Astrocyte (in vitro differentiated cells and primary cell): ENCODE measurements at regions not wholly inside any gene's neighbourhood (a gene's known extent, or its start where the extent isn't known, plus 50 kb on each side); places are given as distances from the start of the nearest gene placed in this dataset.

ENCODE experiments used
- DNase-seq: peaks from one replicate; pipeline ENCODE4 v3.0.0-alpha.2; 2010; ENCODE audit warnings: low read depth
- FAIRE-seq: peaks from 2 replicates; lab custom pipeline; 2011; peaks lifted over from hg19 to GRCh38; lab: Jason Lieb, UNC
- H2AFZ ChIP-seq: 2 replicates; pipeline ENCODE4 v1.6.0; 2012; ENCODE audit warnings: low read depth, low read length, inconsistent platforms
- H3K27ac ChIP-seq: 2 replicates; pipeline ENCODE4 v1.5.1; 2011; ENCODE audit warnings: low read depth, low read length, inconsistent platforms
- H3K27me3 ChIP-seq: 2 replicates; pipeline ENCODE4 v1.6.0; 2011; ENCODE audit warnings: low read length, inconsistent platforms; ENCODE audit not compliant: insufficient read depth
- H3K36me3 ChIP-seq: 2 replicates; pipeline ENCODE4 v1.5.1; 2011; ENCODE audit warnings: low read length, inconsistent platforms; ENCODE audit not compliant: insufficient read depth
- H3K4me1 ChIP-seq: 2 replicates; pipeline ENCODE4 v1.5.1; 2011; ENCODE audit warnings: low read length, inconsistent platforms; ENCODE audit not compliant: insufficient read depth
- H3K4me2 ChIP-seq: 2 replicates; pipeline ENCODE4 v1.6.0; 2012; ENCODE audit warnings: low read length, inconsistent platforms
- H3K4me3 ChIP-seq: 2 replicates; pipeline ENCODE4 v1.5.1; 2011; ENCODE audit warnings: low read depth, mild to moderate bottlenecking, low read length, inconsistent platforms; ENCODE audit not compliant: insufficient read depth
- H3K79me2 ChIP-seq: 2 replicates; pipeline ENCODE4 v1.6.0; 2012; ENCODE audit warnings: mild to moderate bottlenecking, low read length, inconsistent platforms; ENCODE audit not compliant: insufficient read depth
- H3K9ac ChIP-seq: 2 replicates; pipeline ENCODE4 v1.6.0; 2012; ENCODE audit warnings: mild to moderate bottlenecking, low read length, inconsistent platforms
- H3K9me3 ChIP-seq: 2 replicates; pipeline ENCODE4 v1.5.1; 2012; ENCODE audit warnings: low read depth, mild to moderate bottlenecking, low read length, inconsistent platforms; ENCODE audit not compliant: insufficient read depth
- H4K20me1 ChIP-seq: 2 replicates; pipeline ENCODE4 v1.6.0; 2012; ENCODE audit warnings: low read length, inconsistent platforms; ENCODE audit not compliant: insufficient read depth
- H3K27ac Mint-ChIP-seq: one replicate; pipeline ENCODE4 v1.8.0; 2021; ENCODE audit warnings: mild to moderate bottlenecking, mixed read lengths; ENCODE audit not compliant: unreplicated experiment
- H3K27me3 Mint-ChIP-seq: one replicate; pipeline ENCODE4 v1.8.0; 2021; ENCODE audit warnings: low read depth, mixed read lengths; ENCODE audit not compliant: unreplicated experiment
- H3K36me3 Mint-ChIP-seq: one replicate; pipeline ENCODE4 v1.8.0; 2021; ENCODE audit warnings: low read depth, mixed read lengths; ENCODE audit not compliant: unreplicated experiment
- H3K4me1 Mint-ChIP-seq: one replicate; pipeline ENCODE4 v1.8.0; 2021; ENCODE audit warnings: low read depth, mixed read lengths; ENCODE audit not compliant: unreplicated experiment
- H3K4me3 Mint-ChIP-seq: one replicate; pipeline ENCODE4 v1.8.0; 2021; ENCODE audit warnings: mild to moderate bottlenecking, moderate library complexity, mixed read lengths; ENCODE audit not compliant: unreplicated experiment
- H3K9me3 Mint-ChIP-seq: one replicate; pipeline ENCODE4 v1.8.0; 2021; ENCODE audit warnings: mild to moderate bottlenecking, mixed read lengths; ENCODE audit not compliant: unreplicated experiment
- CTCF ChIP-seq: IDR thresholded peaks from 2 replicates; pipeline ENCODE4 v1.5.1; 2011; ENCODE audit warnings: low read depth, mild to moderate bottlenecking, inconsistent platforms, low read length, moderate library complexity; ENCODE audit not compliant: insufficient read depth
- EZH2 ChIP-seq: IDR thresholded peaks from 2 replicates; pipeline ENCODE4 v1.6.1; 2012; ENCODE audit warnings: mild to moderate bottlenecking, low read length, inconsistent platforms; ENCODE audit not compliant: insufficient read depth

- no peak overlapping the region for H3K4me2 ChIP-seq
- DNase-seq (no peak), FAIRE-seq (no peak)
- no peaks in the 10 kb centered on the region for H3K36me3 ChIP-seq
- H3K27me3 Mint-ChIP-seq: peaks cover 10% of the 10 kb centered on the region
- no peaks in the 10 kb centered on the region for H3K27me3 ChIP-seq
- H3K9ac ChIP-seq: no peak overlapping the region
- no peak for TF ChIP-seq EZH2
- no peak for TF ChIP-seq CTCF
- H3K4me3 ChIP-seq: no peak overlapping the region
- no peak overlapping the region for H3K4me3 Mint-ChIP-seq
- no peaks in the 10 kb centered on the region for H3K4me1 Mint-ChIP-seq
- H3K4me1 ChIP-seq: no peaks in the 10 kb centered on the region
- no peak overlapping the region for H2AFZ ChIP-seq
- H3K9me3 ChIP-seq: no peaks in the 10 kb centered on the region
- H3K27ac ChIP-seq: no peak overlapping the region
- no peak overlapping the region for H3K27ac Mint-ChIP-seq
- H4K20me1 ChIP-seq: no peaks in the 10 kb centered on the region
- H3K9me3 Mint-ChIP-seq: no peaks in the 10 kb centered on the region
- H3K36me3 Mint-ChIP-seq: no peaks in the 10 kb centered on the region
- H3K79me2 ChIP-seq: no peaks in the 10 kb centered on the region
Observed at GRCh38 chr2:199629301-199629700, 171.6 kb upstream of the SATB2 start.

DNA sequence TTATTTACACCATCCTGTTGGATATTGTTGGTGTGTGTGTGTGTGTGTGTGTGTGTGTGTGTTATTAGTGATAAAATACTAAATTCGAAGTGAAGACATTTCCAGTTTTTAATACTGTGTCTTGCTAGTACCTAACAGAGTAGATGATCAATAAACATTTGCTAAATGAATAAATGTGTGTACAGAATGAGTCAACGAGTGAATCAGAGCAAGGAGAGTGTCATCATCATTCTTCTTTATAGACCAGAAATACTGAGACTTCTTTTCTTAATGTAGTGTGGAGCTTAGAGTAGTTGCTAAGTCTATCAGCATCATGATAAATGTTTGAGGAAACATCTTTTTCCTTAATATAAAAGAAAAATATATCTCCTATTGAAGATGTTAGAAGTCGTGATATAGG, 169.7 kb upstream of the SATB2 start:
- FAIRE-seq (no peak), DNase-seq (no peak)
- H2AFZ ChIP-seq: no peak overlapping the region
- no peak overlapping the region for H3K4me3 Mint-ChIP-seq
- no peak overlapping the region for H3K9ac ChIP-seq
- H3K27ac ChIP-seq: no peak overlapping the region
- no peaks in the 10 kb centered on the region for H3K4me1 ChIP-seq
- no peaks in the 10 kb centered on the region for H3K79me2 ChIP-seq
- TF ChIP-seq EZH2: no peak
- TF ChIP-seq CTCF: no peak
- H3K9me3 ChIP-seq: no peaks in the 10 kb centered on the region
- no peaks in the 10 kb centered on the region for H3K4me1 Mint-ChIP-seq
- H4K20me1 ChIP-seq: no peaks in the 10 kb centered on the region
- H3K27me3 ChIP-seq: no peaks in the 10 kb centered on the region
- H3K4me2 ChIP-seq: no peak overlapping the region
- H3K36me3 ChIP-seq: no peaks in the 10 kb centered on the region
- no peaks in the 10 kb centered on the region for H3K9me3 Mint-ChIP-seq
- no peak overlapping the region for H3K27ac Mint-ChIP-seq
- H3K27me3 Mint-ChIP-seq: peaks cover 10% of the 10 kb centered on the region
- no peaks in the 10 kb centered on the region for H3K36me3 Mint-ChIP-seq
- no peak overlapping the region for H3K4me3 ChIP-seq

- no peak overlapping the region for H3K27ac Mint-ChIP-seq
- Histone ChIP-seq H3K4me2 (no peak overlapping the region), H3K9ac (no peak overlapping the region), H3K4me1 (no peaks in the 10 kb centered on the region), H3K9me3 (no peaks in the 10 kb centered on the region), H2AFZ (no peak overlapping the region), H3K27me3 (no peaks in the 10 kb centered on the region), H3K79me2 (no peaks in the 10 kb centered on the region), H4K20me1 (no peaks in the 10 kb centered on the region), H3K36me3 (no peaks in the 10 kb centered on the region), H3K27ac (no peak overlapping the region), H3K4me3 (no peak overlapping the region)
- peaks cover 7% of the 10 kb centered on the region for H3K27me3 Mint-ChIP-seq
- DNase-seq (no peak), FAIRE-seq (no peak)
- peaks cover 2% of the 10 kb centered on the region for H3K9me3 Mint-ChIP-seq
- no peak for TF ChIP-seq CTCF
- TF ChIP-seq EZH2: no peak
- H3K4me3 Mint-ChIP-seq: no peak overlapping the region
- H3K36me3 Mint-ChIP-seq: no peaks in the 10 kb centered on the region
- peaks cover 4% of the 10 kb centered on the region for H3K4me1 Mint-ChIP-seq
Observed at GRCh38 chr2:199624958-199625357, 167.2 kb upstream of the SATB2 start.
